OCI-LY3 (cell line): ENCODE measurements at regions not wholly inside any gene's neighbourhood (a gene's known extent, or its start where the extent isn't known, plus 50 kb on each side); places are given as distances from the start of the nearest gene placed in this dataset.

Experiments used
- H2AFZ ChIP-seq: fragments of 200-600, 300-600 bp; shearing (Covaris generic); 2 replicates; pipeline ENCODE4 v1.6.0; 2014; ENCODE audit warnings: antibody characterized with exemption, low read depth, low read length
- H3K27ac ChIP-seq: fragments of 200-600, 300-600 bp; sonication (generic); 2 replicates; pipeline ENCODE4 v1.5.1; 2014; ENCODE audit warnings: mild to moderate bottlenecking, low read length, moderate library complexity, mixed read lengths
- H3K27me3 ChIP-seq: fragments of 200-600, 300-600 bp; sonication (generic); 2 replicates; pipeline ENCODE4 v1.6.1; 2014; ENCODE audit warnings: low read depth, low read length, mixed read lengths
- H3K36me3 ChIP-seq: fragments of 200-600, 300-600 bp; sonication (generic); replicated peaks from 2 replicates; pipeline ENCODE3; 2014; ENCODE audit warnings: low read depth, low read length, mixed read lengths
- H3K4me1 ChIP-seq: fragments of 300-600, 200-600 bp; sonication (generic); 2 replicates; pipeline ENCODE4 v1.6.1; 2014; ENCODE audit warnings: low read length, mixed read lengths
- H3K4me2 ChIP-seq: fragments of 200-600, 300-600 bp; sonication (generic); 2 replicates; pipeline ENCODE4 v1.6.1; 2014; ENCODE audit warnings: low read length, mixed read lengths
- H3K4me3 ChIP-seq: fragments of 300-600, 200-600 bp; sonication (generic); 2 replicates; pipeline ENCODE4 v1.5.1; 2014; ENCODE audit warnings: antibody characterized with exemption, mild to moderate bottlenecking, low read length, moderate library complexity
- H3K79me2 ChIP-seq: fragments of 300-600, 200-600 bp; shearing (Covaris generic); 2 replicates; pipeline ENCODE4 v1.6.1; 2014; ENCODE audit warnings: mild to moderate bottlenecking, low read length, mixed read lengths
- H3K9ac ChIP-seq: fragments of 300-600, 200-600 bp; shearing (Covaris generic); 2 replicates; pipeline ENCODE4 v1.6.0; 2014; ENCODE audit warnings: mild to moderate bottlenecking, low read length, moderate library complexity
- H3K9me3 ChIP-seq: fragments of 200-600, 300-600 bp; shearing (Covaris generic); 2 replicates; pipeline ENCODE4 v1.6.1; 2014; ENCODE audit warnings: low read length, mixed read lengths; ENCODE audit not compliant: insufficient read depth
- H4K20me1 ChIP-seq: fragments of 200-600, 300-600 bp; sonication (generic); 2 replicates; pipeline ENCODE4 v1.6.1; 2016; ENCODE audit warnings: low read length, mixed read lengths; ENCODE audit not compliant: insufficient read depth
- EZH2phosphoT487 ChIP-seq: fragments of 200-600 bp; shearing (Covaris generic); IDR thresholded peaks from 2 replicates; pipeline ENCODE4 v1.6.1; 2018; ENCODE audit warnings: antibody characterized with exemption, mixed run types, low read depth
- TF ChIP-seq, protein P1 (sequence below): fragments of 200-600, 300-600 bp; sonication (generic); IDR thresholded peaks from 2 replicates; pipeline ENCODE4 v1.5.1; 2014; ENCODE audit warnings: antibody characterized with exemption, low read length, low read depth

DNA sequence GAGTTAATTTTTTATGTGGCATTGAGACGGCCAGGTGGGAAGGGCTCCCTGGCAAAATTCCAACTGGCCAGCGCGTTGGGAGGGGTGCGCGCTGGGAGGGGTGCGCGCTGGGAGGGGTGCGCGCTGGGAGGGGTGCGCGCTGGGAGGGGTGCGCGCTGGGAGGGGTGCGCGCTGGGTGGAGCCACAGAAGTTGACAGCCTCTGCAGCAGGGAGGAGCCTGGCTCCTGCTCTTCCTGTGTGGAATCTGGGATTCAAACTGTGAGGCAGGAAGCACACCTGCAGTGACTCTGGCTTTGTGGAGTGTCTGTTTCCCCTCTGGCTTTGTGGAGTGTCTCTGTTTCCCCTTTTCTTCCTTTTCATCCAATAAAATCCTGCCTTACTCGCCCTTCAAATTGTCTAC is 147.9 kb upstream of the CBLN2 start:
- Histone ChIP-seq H3K36me3 (no peaks in the 10 kb centered on the region), H3K79me2 (no peaks in the 10 kb centered on the region), H4K20me1 (no peaks in the 10 kb centered on the region), H3K27me3 (peaks cover 3% of the 10 kb centered on the region; the same call in 1 of the 2 replicates), H3K4me2 (no peak overlapping the region), H3K4me1 (no peaks in the 10 kb centered on the region), H3K27ac (no peak overlapping the region), H3K9ac (no peak overlapping the region), H3K9me3 (no peaks in the 10 kb centered on the region), H2AFZ (no peak overlapping the region), H3K4me3 (no peak overlapping the region)
- TF ChIP-seq, protein P1, sequence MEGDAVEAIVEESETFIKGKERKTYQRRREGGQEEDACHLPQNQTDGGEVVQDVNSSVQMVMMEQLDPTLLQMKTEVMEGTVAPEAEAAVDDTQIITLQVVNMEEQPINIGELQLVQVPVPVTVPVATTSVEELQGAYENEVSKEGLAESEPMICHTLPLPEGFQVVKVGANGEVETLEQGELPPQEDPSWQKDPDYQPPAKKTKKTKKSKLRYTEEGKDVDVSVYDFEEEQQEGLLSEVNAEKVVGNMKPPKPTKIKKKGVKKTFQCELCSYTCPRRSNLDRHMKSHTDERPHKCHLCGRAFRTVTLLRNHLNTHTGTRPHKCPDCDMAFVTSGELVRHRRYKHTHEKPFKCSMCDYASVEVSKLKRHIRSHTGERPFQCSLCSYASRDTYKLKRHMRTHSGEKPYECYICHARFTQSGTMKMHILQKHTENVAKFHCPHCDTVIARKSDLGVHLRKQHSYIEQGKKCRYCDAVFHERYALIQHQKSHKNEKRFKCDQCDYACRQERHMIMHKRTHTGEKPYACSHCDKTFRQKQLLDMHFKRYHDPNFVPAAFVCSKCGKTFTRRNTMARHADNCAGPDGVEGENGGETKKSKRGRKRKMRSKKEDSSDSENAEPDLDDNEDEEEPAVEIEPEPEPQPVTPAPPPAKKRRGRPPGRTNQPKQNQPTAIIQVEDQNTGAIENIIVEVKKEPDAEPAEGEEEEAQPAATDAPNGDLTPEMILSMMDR, result no peak
- TF ChIP-seq EZH2phosphoT487, result no peak

DNA sequence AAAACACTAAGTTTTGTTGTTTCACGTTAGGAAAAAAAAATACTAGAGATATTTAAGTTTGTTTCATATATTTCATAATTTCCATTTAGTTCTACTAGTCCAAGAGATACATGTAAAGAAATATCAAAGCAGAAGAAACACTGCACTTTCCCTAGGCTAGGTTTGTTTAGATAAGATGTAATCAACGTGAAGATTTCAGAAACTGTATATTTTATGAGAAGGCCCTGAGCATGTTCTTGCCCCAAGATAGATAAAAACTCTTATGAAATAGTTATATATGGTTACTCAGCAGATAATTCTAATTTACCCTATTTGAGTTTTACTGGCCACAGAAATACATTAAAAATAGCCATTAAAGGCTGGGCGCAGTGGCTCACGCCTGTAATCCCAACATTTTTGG is 143.6 kb upstream of the CBLN2 start:
- H3K27ac ChIP-seq, result no peak overlapping the region
- H3K27me3 ChIP-seq, result peaks cover 3% of the 10 kb centered on the region; the same call in 1 of the 2 replicates
- H2AFZ ChIP-seq, result no peak overlapping the region
- H3K9ac ChIP-seq, result no peak overlapping the region
- no peak overlapping the region for H3K4me3 ChIP-seq
- no peaks in the 10 kb centered on the region for H3K79me2 ChIP-seq
- H3K36me3 ChIP-seq, result no peaks in the 10 kb centered on the region
- no peaks in the 10 kb centered on the region for H3K9me3 ChIP-seq
- H4K20me1 ChIP-seq, result no peaks in the 10 kb centered on the region
- no peaks in the 10 kb centered on the region for H3K4me1 ChIP-seq
- TF ChIP-seq, protein P1, result no peak
- no peak for TF ChIP-seq EZH2phosphoT487
- no peak overlapping the region for H3K4me2 ChIP-seq

DNA sequence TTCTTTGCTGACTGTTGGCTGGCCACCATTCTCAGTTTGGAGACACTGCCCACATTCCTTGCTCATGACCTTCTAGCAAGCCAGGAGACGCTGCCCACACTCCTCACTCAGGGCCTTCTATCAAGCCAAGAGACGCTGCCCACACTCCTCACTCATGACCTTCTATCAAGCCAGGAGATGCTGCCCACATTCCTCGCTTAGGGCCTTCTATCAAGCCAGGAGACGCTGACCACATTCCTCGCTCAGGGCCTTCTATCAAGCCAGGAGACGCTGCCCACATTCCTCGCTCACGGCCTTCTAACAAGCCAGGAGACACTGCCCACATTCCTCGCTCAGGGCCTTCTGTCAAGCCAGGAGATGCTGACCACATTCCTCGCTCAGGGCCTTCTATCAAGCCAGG is 131.3 kb upstream of the CBLN2 start:
- no peak overlapping the region; the same call in 1 of the 2 replicates for H3K4me3 ChIP-seq
- no peaks in the 10 kb centered on the region for H3K79me2 ChIP-seq
- H3K4me1 ChIP-seq, result peaks cover 32% of the 10 kb centered on the region
- H3K27me3 ChIP-seq, result peaks cover 22% of the 10 kb centered on the region
- H3K9me3 ChIP-seq, result no peaks in the 10 kb centered on the region
- H2AFZ ChIP-seq, result no peak overlapping the region
- H4K20me1 ChIP-seq, result no peaks in the 10 kb centered on the region
- H3K9ac ChIP-seq, result no peak overlapping the region
- H3K27ac ChIP-seq, result no peak overlapping the region
- H3K4me2 ChIP-seq, result peak overlapping the region; percentile 74
- TF ChIP-seq, protein P1, result no peak
- TF ChIP-seq EZH2phosphoT487, result no peak
- H3K36me3 ChIP-seq, result no peaks in the 10 kb centered on the region

DNA sequence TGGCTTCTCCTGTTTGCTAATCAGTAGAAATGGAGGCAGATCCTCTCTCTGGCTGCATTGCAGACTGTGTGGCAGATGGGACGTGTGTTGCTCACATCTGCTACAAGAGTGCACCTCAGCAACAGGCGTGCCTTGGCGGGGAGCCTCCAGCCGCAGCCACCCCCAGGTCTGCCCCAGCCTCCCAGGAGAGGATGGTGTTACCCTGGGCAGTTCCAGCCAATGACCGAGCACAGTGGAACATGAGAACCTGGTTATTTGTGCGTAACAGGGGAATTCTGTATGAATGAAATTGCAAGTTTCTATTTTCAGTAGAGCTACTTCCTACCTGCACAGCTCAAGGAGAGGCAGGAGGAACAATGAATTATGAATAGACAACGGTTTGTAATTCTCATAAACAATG is 130.6 kb upstream of the CBLN2 start:
- H3K27me3 ChIP-seq, result peaks cover 22% of the 10 kb centered on the region
- H3K36me3 ChIP-seq, result no peaks in the 10 kb centered on the region
- H3K79me2 ChIP-seq, result no peaks in the 10 kb centered on the region
- H3K9ac ChIP-seq, result 0 out of 2 replicates have a peak overlapping the region, but pooled peaks have one; percentile 1
- H3K27ac ChIP-seq, result no peak overlapping the region
- no peaks in the 10 kb centered on the region for H3K9me3 ChIP-seq
- 0 out of 2 replicates have a peak overlapping the region, but pooled peaks have one; percentile 20 for H2AFZ ChIP-seq
- no peaks in the 10 kb centered on the region for H4K20me1 ChIP-seq
- H3K4me2 ChIP-seq, result peak overlapping the region; percentile 74
- peaks cover 32% of the 10 kb centered on the region for H3K4me1 ChIP-seq
- H3K4me3 ChIP-seq, result peak overlapping the region; percentile 62
- TF ChIP-seq, protein P1, result no peak
- TF ChIP-seq EZH2phosphoT487, result no peak
